Activated naive CD4-positive, alpha-beta T cell treated with anti-CD3 and anti-CD28 coated beads, Interleukin-2, amount 50 U/mL, for 72 hours (primary cell): ENCODE measurements at regions not wholly inside any gene's neighbourhood (a gene's known extent, or its start where the extent isn't known, plus 50 kb on each side); places are given as distances from the start of the nearest gene placed in this dataset.
A peak's percentile ranks its signal among the peaks of the same experiment; 100 is the strongest.

Experiments
- ATAC-seq, 2 donors: fragments of 150-1000 bp; cut with Tn5 transposase; 2 replicates each; pipeline ENCODE4 v1.10.0; 2021; ENCODE audit warnings: mild to moderate bottlenecking in 2 of 2, moderate library complexity in 2 of 2
- DNase-seq, 2 donors: peaks; one replicate each; pipeline ENCODE4 v3.0.0; 2021 to 2022; ENCODE audit warnings: low spot score in 2 of 2
- H3K27ac Mint-ChIP-seq, 2 donors: one replicate each; pipeline ENCODE4 v1.8.0; 2022; ENCODE audit warnings: mild to moderate bottlenecking in 2 of 2, mixed read lengths in 2 of 2
- H3K36me3 Mint-ChIP-seq, 2 donors: one replicate each; pipeline ENCODE4 v1.8.0; 2022; ENCODE audit warnings: mixed read lengths in 2 of 2
- H3K9me3 Mint-ChIP-seq, 2 donors: one replicate each; pipeline ENCODE4 v1.8.0; 2022; ENCODE audit warnings: mixed read lengths in 2 of 2

GRCh38 chr2:196482119-196483065, 157.1 kb upstream of the CCDC150 start:
- H3K9me3 Mint-ChIP-seq = no peaks in the 10 kb centered on the region
- H3K36me3 Mint-ChIP-seq = no peaks in the 10 kb centered on the region
- H3K27ac Mint-ChIP-seq = no peak overlapping the region
- DNase-seq (no peak), ATAC-seq (peak; percentile 48 to 87)

DNA sequence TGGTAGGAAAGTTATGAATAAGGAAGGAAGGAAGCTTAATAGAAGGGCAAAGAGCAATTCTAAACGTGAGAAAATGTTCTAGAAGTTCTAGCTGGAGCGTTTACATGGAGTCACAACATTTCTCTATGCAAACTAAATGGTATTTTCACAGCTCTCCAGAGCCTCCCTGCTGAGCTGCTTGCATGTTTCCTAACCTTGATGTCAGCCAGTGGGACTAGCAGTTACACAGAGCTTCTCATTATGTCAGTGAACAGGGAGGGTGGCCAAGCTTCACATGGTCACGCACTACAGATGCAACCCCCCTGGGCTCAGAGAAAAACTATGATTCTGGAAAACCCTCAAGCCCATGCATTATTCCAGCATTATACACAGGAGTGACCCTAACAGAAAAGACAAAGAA, 153.4 kb upstream of the CCDC150 start:
- Mint-ChIP-seq H3K9me3 (no peaks in the 10 kb centered on the region), H3K27ac (no peak overlapping the region), H3K36me3 (no peaks in the 10 kb centered on the region)
- no peak for DNase-seq
- no peak for ATAC-seq

- ATAC-seq (no peak), DNase-seq (no peak)
- no peaks in the 10 kb centered on the region for H3K36me3 Mint-ChIP-seq
- no peak overlapping the region for H3K27ac Mint-ChIP-seq
- no peaks in the 10 kb centered on the region for H3K9me3 Mint-ChIP-seq
Measured at GRCh38 chr2:196487417-196487816, 152.1 kb upstream of the CCDC150 start.

DNA sequence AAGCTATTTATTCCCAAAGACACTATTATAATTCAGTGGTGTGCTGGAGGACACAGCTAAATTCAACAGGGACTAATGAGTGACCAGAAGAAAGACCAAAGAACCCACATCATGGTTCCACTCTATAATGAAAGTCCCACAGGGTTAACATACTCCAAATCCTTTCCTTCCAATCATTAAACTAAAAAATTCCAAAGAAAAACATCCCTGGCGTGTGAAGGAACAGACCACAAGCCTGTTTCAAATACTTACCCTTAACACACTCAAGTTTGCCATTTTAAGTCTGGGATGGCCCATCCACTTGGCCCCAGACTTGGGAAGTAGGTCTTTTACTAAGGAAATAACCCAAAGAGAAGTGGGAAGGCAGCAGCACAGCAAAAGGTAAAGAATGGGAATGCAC, 150.1 kb upstream of the CCDC150 start:
- H3K36me3 Mint-ChIP-seq = peaks cover 0 to 6% of the 10 kb centered on the region in 2 donors
- DNase-seq (no peak), ATAC-seq (no peak)
- peaks cover 7% of the 10 kb centered on the region in 2 donors for H3K9me3 Mint-ChIP-seq
- H3K27ac Mint-ChIP-seq = no peak overlapping the region

- DNase-seq = no peak
Measured at GRCh38 chr2:196492946-196493345, 146.6 kb upstream of the CCDC150 start.

GRCh38 chr2:196498962-196499361, 140.6 kb upstream of the CCDC150 start:
- DNase-seq = no peak
- Mint-ChIP-seq H3K36me3 (peaks cover 0 to 4% of the 10 kb centered on the region in 2 donors), H3K27ac (no peak overlapping the region), H3K9me3 (peaks cover 8 to 18% of the 10 kb centered on the region in 2 donors)
- no peak for ATAC-seq

More at GRCh38 chr2:196492946-196493345, 146.6 kb upstream of the CCDC150 start:
- Mint-ChIP-seq H3K9me3 (peaks cover 7 to 13% of the 10 kb centered on the region in 2 donors), H3K27ac (no peak overlapping the region), H3K36me3 (peaks cover 0 to 6% of the 10 kb centered on the region in 2 donors)
- ATAC-seq = no peak

DNA sequence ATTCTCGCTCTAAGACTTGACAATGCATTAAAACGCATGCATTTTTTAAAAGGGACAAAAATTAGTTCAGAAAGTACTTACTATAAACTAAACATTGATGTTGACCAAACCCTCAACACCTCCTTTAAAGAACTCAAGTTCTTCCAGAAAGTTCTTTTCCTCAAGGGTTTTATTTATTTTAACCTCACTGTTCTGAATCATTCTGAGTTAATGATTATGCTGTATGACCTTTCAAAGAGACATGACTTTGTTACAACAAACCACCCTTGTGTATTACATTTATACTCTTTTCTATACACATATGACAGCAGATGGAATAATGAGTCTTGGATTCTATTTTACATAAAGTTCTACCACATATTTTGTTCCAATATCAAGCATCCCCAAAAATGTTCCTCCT, 139.8 kb upstream of the CCDC150 start:
- ATAC-seq (no peak), DNase-seq (no peak)
- Mint-ChIP-seq H3K36me3 (no peaks in the 10 kb centered on the region), H3K9me3 (peaks cover 4 to 12% of the 10 kb centered on the region in 2 donors), H3K27ac (no peak overlapping the region)

- Mint-ChIP-seq H3K9me3 (peaks cover 4 to 8% of the 10 kb centered on the region in 2 donors), H3K36me3 (no peaks in the 10 kb centered on the region), H3K27ac (no peak overlapping the region)
- DNase-seq (no peak), ATAC-seq (no peak)
Measured at GRCh38 chr2:196500686-196501431, 138.7 kb upstream of the CCDC150 start.

DNA sequence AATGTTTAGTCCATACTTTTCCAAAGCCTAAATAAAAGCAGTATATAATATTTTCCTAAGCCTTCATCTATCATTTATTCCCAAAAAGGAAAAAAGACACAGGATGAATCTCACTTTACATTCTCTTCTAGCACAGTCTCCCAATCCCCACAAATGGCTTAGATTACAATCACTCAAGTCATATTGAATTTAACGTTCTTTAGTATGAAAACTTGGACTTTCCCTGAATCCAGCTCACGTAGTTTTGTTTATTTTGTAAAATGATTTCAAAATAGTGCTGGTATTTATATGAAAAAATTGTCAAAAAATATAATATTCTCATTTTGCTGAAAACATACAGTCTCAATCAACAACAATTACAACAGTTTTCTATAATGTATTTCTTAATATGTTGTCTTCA, 137.7 kb upstream of the CCDC150 start:
- no peak for ATAC-seq
- DNase-seq = no peak
- peaks cover 4 to 8% of the 10 kb centered on the region in 2 donors for H3K9me3 Mint-ChIP-seq

DNA sequence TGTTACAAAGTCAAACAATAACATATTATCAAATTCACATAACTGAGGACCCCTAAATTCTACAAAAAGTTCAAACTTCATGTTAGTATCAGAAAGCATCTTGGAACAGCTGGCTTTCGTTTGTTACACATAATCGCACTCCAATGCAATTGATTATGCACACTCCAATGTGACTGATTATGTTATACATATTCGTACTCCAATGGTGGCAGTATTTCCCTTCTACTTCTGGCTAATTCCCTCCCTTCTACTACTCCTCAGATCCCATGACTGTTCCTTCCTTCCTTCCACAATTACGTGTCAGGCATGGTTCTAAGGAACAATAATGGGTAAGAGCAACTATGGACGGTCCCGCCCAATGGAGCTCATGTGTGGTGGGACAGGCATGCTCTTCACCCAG, 137.1 kb upstream of the CCDC150 start:
- peaks cover 4 to 8% of the 10 kb centered on the region in 2 donors for H3K9me3 Mint-ChIP-seq
- DNase-seq (no peak), ATAC-seq (no peak)
- H3K27ac Mint-ChIP-seq = no peak overlapping the region
- no peaks in the 10 kb centered on the region for H3K36me3 Mint-ChIP-seq

More for the DNA sequence above, 137.7 kb upstream of the CCDC150 start:
- H3K36me3 Mint-ChIP-seq = no peaks in the 10 kb centered on the region
- no peak overlapping the region for H3K27ac Mint-ChIP-seq

DNA sequence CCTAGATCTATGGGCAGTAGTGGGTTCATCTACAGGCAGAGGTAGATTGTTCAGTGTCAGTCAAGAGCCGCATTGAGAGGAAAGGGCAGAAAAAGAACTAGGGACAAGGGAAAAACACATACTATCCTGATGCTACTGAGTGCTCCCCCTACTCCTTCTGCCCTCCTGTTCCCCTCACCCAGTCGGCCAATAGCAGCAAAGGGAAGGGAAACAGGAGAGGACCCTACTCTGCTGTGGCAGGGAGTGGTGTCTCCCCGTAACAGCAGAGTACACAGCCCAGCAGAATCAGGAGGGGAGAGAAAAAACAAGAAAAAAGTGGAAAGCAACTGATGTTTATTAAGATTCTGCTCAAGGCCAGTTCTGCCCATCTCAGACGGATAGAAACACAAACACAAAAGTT, 136.1 kb upstream of the CCDC150 start:
- H3K27ac Mint-ChIP-seq = no peak overlapping the region
- ATAC-seq = no peak
- no peaks in the 10 kb centered on the region for H3K36me3 Mint-ChIP-seq
- H3K9me3 Mint-ChIP-seq = peaks cover 4 to 7% of the 10 kb centered on the region in 2 donors
- DNase-seq = no peak

GRCh38 chr2:196504788-196505187, 134.7 kb upstream of the CCDC150 start:
- no peaks in the 10 kb centered on the region for H3K9me3 Mint-ChIP-seq
- H3K27ac Mint-ChIP-seq = no peak overlapping the region

DNA sequence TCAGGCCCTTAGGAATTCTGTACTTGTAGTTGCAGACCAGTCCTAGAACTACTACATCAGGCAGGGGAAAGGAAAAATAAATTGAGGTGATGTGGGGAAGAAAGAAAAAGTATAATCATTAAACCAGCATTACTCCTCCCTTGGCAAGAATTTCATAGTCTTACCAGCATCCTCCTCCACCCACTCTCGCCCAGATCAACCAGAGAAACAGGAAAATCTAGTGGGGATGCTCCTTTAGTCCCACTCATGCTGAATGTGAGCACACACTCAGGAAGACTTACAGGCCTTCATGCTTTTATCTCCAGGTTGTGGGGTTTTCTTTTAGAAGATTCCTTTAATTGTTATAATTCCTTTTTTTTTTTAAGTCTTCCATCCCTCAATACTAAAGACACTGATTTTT, 129.3 kb upstream of the CCDC150 start:
- Mint-ChIP-seq H3K36me3 (no peaks in the 10 kb centered on the region), H3K9me3 (no peaks in the 10 kb centered on the region)
- ATAC-seq = no peak

More at GRCh38 chr2:196504788-196505187, 134.7 kb upstream of the CCDC150 start:
- no peaks in the 10 kb centered on the region for H3K36me3 Mint-ChIP-seq
- no peak for DNase-seq
- no peak for ATAC-seq

DNA sequence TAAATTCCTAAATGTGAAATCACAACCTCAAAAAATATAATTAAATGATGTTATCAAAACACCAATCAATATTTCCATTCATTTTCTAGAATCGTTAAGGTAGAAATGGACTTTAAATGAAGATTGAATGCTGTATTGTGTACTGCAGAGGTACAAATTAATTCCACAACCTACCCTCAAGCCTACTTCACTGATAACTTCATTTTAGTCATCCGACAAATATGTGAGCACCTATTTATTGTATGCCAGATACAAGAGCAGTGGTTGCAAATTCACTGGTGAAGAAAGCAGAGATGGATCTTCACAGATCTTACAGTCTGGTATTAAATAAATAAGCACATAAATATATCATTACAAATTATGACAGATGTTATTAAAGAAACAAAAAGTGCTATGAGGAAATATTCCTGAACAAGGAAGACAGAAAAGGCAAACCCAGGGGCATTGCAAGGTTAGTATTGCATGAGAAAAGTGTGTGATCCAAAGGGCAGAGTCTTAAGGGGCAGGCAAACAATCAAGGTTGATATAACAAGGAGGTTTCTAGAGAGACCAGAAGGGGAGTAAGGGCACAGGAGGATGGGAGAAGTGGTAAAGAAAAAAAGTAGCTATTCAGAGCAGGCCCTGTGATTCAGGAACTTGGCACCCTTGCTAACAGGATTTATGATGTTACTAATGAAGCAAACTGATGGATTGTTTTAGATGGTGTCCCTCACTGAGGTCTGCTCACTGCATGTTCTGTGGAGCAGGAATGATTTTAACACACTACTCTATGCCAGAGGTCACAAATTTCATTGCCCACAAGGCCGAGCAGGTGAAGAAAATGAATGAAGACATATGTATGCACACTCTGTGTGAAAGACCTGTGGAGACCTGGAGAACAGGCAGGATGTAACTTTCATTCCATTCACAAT, 128.0 kb upstream of the CCDC150 start:
- DNase-seq (no peak), ATAC-seq (no peak)
- no peaks in the 10 kb centered on the region for H3K36me3 Mint-ChIP-seq

More for the DNA sequence above, 129.3 kb upstream of the CCDC150 start:
- no peak for DNase-seq
- no peak overlapping the region for H3K27ac Mint-ChIP-seq

GRCh38 chr2:196513796-196514526, 125.6 kb upstream of the CCDC150 start:
- Mint-ChIP-seq H3K36me3 (no peaks in the 10 kb centered on the region), H3K27ac (no peak overlapping the region), H3K9me3 (no peaks in the 10 kb centered on the region)
- ATAC-seq (no peak), DNase-seq (no peak)

More for the DNA sequence above, 128.0 kb upstream of the CCDC150 start:
- H3K9me3 Mint-ChIP-seq = no peaks in the 10 kb centered on the region
- no peak overlapping the region for H3K27ac Mint-ChIP-seq

GRCh38 chr2:196514641-196515040, 124.9 kb upstream of the CCDC150 start:
- DNase-seq (no peak), ATAC-seq (no peak)
- Mint-ChIP-seq H3K27ac (no peak overlapping the region), H3K36me3 (no peaks in the 10 kb centered on the region), H3K9me3 (no peaks in the 10 kb centered on the region)
